Gastrocnemius medialis (tissue), 4 donors: ENCODE measurements at regions not wholly inside any gene's neighbourhood (a gene's known extent, or its start where the extent isn't known, plus 50 kb on each side); places are given as distances from the start of the nearest gene placed in this dataset.

Source experiments
- ATAC-seq, 2 donors: fragments of 150-250 bp; one replicate each; pipeline ENCODE4 v1.9.1; 2016
- DNase-seq, 2 donors: peaks; one replicate each; pipeline ENCODE4 v3.0.0-alpha.2; 2019
- H3K27ac ChIP-seq, 4 donors: fragments of 200-600 bp; sonication (generic); 1 replicate in 1 of 4; 2 replicates in 3 of 4; pipeline ENCODE4 v1.5.1; 2016 to 2018; ENCODE audit warnings: mild to moderate bottlenecking in 2 of 4, moderate library complexity in 1 of 4
- H3K27me3 ChIP-seq, 3 donors: fragments of 200-600 bp; sonication (generic) in 2 of 3; 1 replicate in 1 of 3; 2 replicates in 2 of 3; pipeline versions ENCODE4 v1.5.1 to v1.6.0; 2016 to 2019; ENCODE audit warnings: mild to moderate bottlenecking in 1 of 3, moderate library complexity in 1 of 3
- H3K36me3 ChIP-seq, 2 donors: fragments of 200-600 bp; sonication (generic) in 1 of 2; one replicate each; pipeline ENCODE4 v1.5.1; 2017 to 2018
- H3K4me1 ChIP-seq, 2 donors: fragments of 200-600 bp; sonication (generic) in 1 of 2; one replicate each; pipeline ENCODE4 v1.5.1; 2016 to 2017; ENCODE audit warnings: mild to moderate bottlenecking in 2 of 2
- H3K4me3 ChIP-seq, 4 donors: fragments of 200-600 bp; sonication (generic) in 3 of 4; 1 replicate in 1 of 4; 2 replicates in 3 of 4; pipeline ENCODE4 v1.5.1; 2016 to 2019; ENCODE audit warnings: mild to moderate bottlenecking in 2 of 4
- H3K9me3 ChIP-seq, 3 donors: fragments of 200-600 bp; sonication (generic) in 2 of 3; 1 replicate in 1 of 3; 2 replicates in 2 of 3; pipeline ENCODE4 v1.5.1; 2016 to 2019
- CTCF ChIP-seq, 5 experiments: fragments of 450-650 bp in 3 of 5; fragments of 200-600 bp in 2 of 5; sonication (generic) in 2 of 5; IDR thresholded peaks in 4 of 5; conservative IDR thresholded peaks in 1 of 5; 1 replicate in 4 of 5; 2 replicates in 1 of 5; pipeline ENCODE4 v1.5.1; 2016 to 2019; ENCODE audit warnings: antibody characterized with exemption in 5 of 5, mild to moderate bottlenecking in 3 of 5, moderate library complexity in 3 of 5
- POLR2A ChIP-seq, 2 donors: fragments of 450-650 bp; IDR thresholded peaks; one replicate each; pipeline ENCODE4 v1.6.1; 2017; ENCODE audit warnings: antibody characterized with exemption in 2 of 2, mild to moderate bottlenecking in 2 of 2, moderate library complexity in 2 of 2
- in situ Hi-C, 4 donors: fragments of 200-750 bp; cut with MboI; loops; one replicate each; pipeline versions ENCODE4 v1.15.0 to v1.8.0; 2017; ENCODE audit warnings: low sequenced_read_pairs in 4 of 4
- intact Hi-C: fragments of 100-400 bp; cut with DNase I; formaldehyde crosslinking; loops from one replicate; pipeline ENCODE4 v1.15.1; 2023; ENCODE audit warnings: low total_unique reads

- ATAC-seq, result no peak
- Histone ChIP-seq H3K27me3 (no peaks in the 10 kb centered on the region), H3K27ac (no peak overlapping the region), H3K36me3 (no peaks in the 10 kb centered on the region), H3K4me1 (no peaks in the 10 kb centered on the region), H3K9me3 (no peaks in the 10 kb centered on the region), H3K4me3 (no peak overlapping the region)
- in situ Hi-C loops, result no loop called here
- no peak for DNase-seq
- TF ChIP-seq POLR2A (IDR thresholded peaks at IDR 0.05), result no peak
- TF ChIP-seq CTCF (IDR thresholded peaks at IDR 0.05 in 4 of 5, conservative IDR thresholded peaks at IDR 0.05 in 1 of 5), result no peak
- intact Hi-C loops, result no loop called here
Measured at GRCh38 chr1:189616893-189617292, 860.8 kb downstream of the BRINP3 start.

GRCh38 chr1:189619682-189620332 lies 857.9 kb downstream of the BRINP3 start:
- H3K36me3 ChIP-seq, result no peaks in the 10 kb centered on the region
- no peaks in the 10 kb centered on the region for H3K4me1 ChIP-seq
- intact Hi-C loops, result no loop called here
- H3K27me3 ChIP-seq, result no peaks in the 10 kb centered on the region
- no peak overlapping the region for H3K4me3 ChIP-seq
- in situ Hi-C loops, result no loop called here
- DNase-seq, result no peak
- ATAC-seq, result no peak
- no peak for TF ChIP-seq CTCF (IDR thresholded peaks at IDR 0.05 in 4 of 5, conservative IDR thresholded peaks at IDR 0.05 in 1 of 5)
- TF ChIP-seq POLR2A (IDR thresholded peaks at IDR 0.05), result no peak
- H3K27ac ChIP-seq, result no peak overlapping the region
- no peaks in the 10 kb centered on the region for H3K9me3 ChIP-seq

GRCh38 chr1:189620471-189620870 lies 857.2 kb downstream of the BRINP3 start:
- H3K9me3 ChIP-seq, result no peaks in the 10 kb centered on the region
- no peak for ATAC-seq
- DNase-seq, result no peak
- intact Hi-C loops (no loop called here), in situ Hi-C loops (no loop called here)
- H3K4me3 ChIP-seq, result no peak overlapping the region
- H3K36me3 ChIP-seq, result no peaks in the 10 kb centered on the region
- TF ChIP-seq POLR2A (IDR thresholded peaks at IDR 0.05), result no peak
- no peak for TF ChIP-seq CTCF (IDR thresholded peaks at IDR 0.05 in 4 of 5, conservative IDR thresholded peaks at IDR 0.05 in 1 of 5)
- no peaks in the 10 kb centered on the region for H3K4me1 ChIP-seq
- H3K27ac ChIP-seq, result no peak overlapping the region
- H3K27me3 ChIP-seq, result no peaks in the 10 kb centered on the region

- intact Hi-C loops, result no loop called here
Measured at GRCh38 chr1:189623336-189623735, 854.3 kb downstream of the BRINP3 start.

More at GRCh38 chr1:189623336-189623735, 854.3 kb downstream of the BRINP3 start:
- ATAC-seq (no peak), DNase-seq (no peak)
- Histone ChIP-seq H3K36me3 (no peaks in the 10 kb centered on the region), H3K4me1 (no peaks in the 10 kb centered on the region), H3K4me3 (no peak overlapping the region), H3K9me3 (no peaks in the 10 kb centered on the region), H3K27ac (no peak overlapping the region), H3K27me3 (no peaks in the 10 kb centered on the region)
- TF ChIP-seq CTCF (IDR thresholded peaks at IDR 0.05 in 4 of 5, conservative IDR thresholded peaks at IDR 0.05 in 1 of 5) (no peak), POLR2A (IDR thresholded peaks at IDR 0.05) (no peak)
- in situ Hi-C loops, result no loop called here
